ENCODE measurements at regions not wholly inside any gene's neighbourhood (a gene's known extent, or its start where the extent isn't known, plus 50 kb on each side); places are given as distances from the start of the nearest gene placed in this dataset.

GRCh38 chr4:178316211-178316610 is 874.0 kb upstream of the AGA start:
- no peak for TF ChIP-seq CTCF (IDR thresholded peaks at IDR 0.05)
- H3K27me3 Mint-ChIP-seq (ENCODE audit: unreplicated experiment), result no peaks in the 10 kb centered on the region
- H3K4me1 Mint-ChIP-seq (ENCODE audit: unreplicated experiment), result no peaks in the 10 kb centered on the region
- H3K4me3 Mint-ChIP-seq (ENCODE audit: unreplicated experiment), result no peak overlapping the region
- no peaks in the 10 kb centered on the region for H3K36me3 Mint-ChIP-seq (ENCODE audit: unreplicated experiment)
- no peak for DNase-seq (ENCODE audit: extremely low spot score, unreplicated experiment)
- no peak overlapping the region for H3K27ac Mint-ChIP-seq (ENCODE audit: unreplicated experiment)
- H3K9me3 Mint-ChIP-seq (ENCODE audit: unreplicated experiment), result peaks cover 5% of the 10 kb centered on the region

- Mint-ChIP-seq H3K27me3 (ENCODE audit: unreplicated experiment) (no peaks in the 10 kb centered on the region), H3K9me3 (ENCODE audit: unreplicated experiment) (peaks cover 5% of the 10 kb centered on the region), H3K36me3 (ENCODE audit: unreplicated experiment) (no peaks in the 10 kb centered on the region), H3K4me1 (ENCODE audit: unreplicated experiment) (no peaks in the 10 kb centered on the region), H3K4me3 (ENCODE audit: unreplicated experiment) (no peak overlapping the region), H3K27ac (ENCODE audit: unreplicated experiment) (no peak overlapping the region)
- DNase-seq (ENCODE audit: extremely low spot score, unreplicated experiment), result no peak
- no peak for TF ChIP-seq CTCF (IDR thresholded peaks at IDR 0.05)
These were observed 877.8 kb upstream of the AGA start for GRCh38 chr4:178320003-178320402.

GRCh38 chr4:178322524-178323183 is 880.4 kb upstream of the AGA start:
- Mint-ChIP-seq H3K36me3 (ENCODE audit: unreplicated experiment) (no peaks in the 10 kb centered on the region), H3K9me3 (ENCODE audit: unreplicated experiment) (peaks cover 5% of the 10 kb centered on the region), H3K4me3 (ENCODE audit: unreplicated experiment) (no peak overlapping the region), H3K27me3 (ENCODE audit: unreplicated experiment) (no peaks in the 10 kb centered on the region), H3K4me1 (ENCODE audit: unreplicated experiment) (no peaks in the 10 kb centered on the region), H3K27ac (ENCODE audit: unreplicated experiment) (no peak overlapping the region)
- DNase-seq (ENCODE audit: extremely low spot score, unreplicated experiment), result no peak
- no peak for TF ChIP-seq CTCF (IDR thresholded peaks at IDR 0.05)

- no peaks in the 10 kb centered on the region for H3K36me3 Mint-ChIP-seq (ENCODE audit: unreplicated experiment)
- H3K27ac Mint-ChIP-seq (ENCODE audit: unreplicated experiment), result no peak overlapping the region
- H3K9me3 Mint-ChIP-seq (ENCODE audit: unreplicated experiment), result no peaks in the 10 kb centered on the region
- TF ChIP-seq CTCF (IDR thresholded peaks at IDR 0.05), result no peak
- no peak for DNase-seq (ENCODE audit: extremely low spot score, unreplicated experiment)
- no peaks in the 10 kb centered on the region for H3K27me3 Mint-ChIP-seq (ENCODE audit: unreplicated experiment)
- no peaks in the 10 kb centered on the region for H3K4me1 Mint-ChIP-seq (ENCODE audit: unreplicated experiment)
- no peak overlapping the region for H3K4me3 Mint-ChIP-seq (ENCODE audit: unreplicated experiment)
These were observed 887.1 kb upstream of the AGA start for GRCh38 chr4:178329226-178329872.

- TF ChIP-seq CTCF (IDR thresholded peaks at IDR 0.05), result no peak
- no peaks in the 10 kb centered on the region for H3K27me3 Mint-ChIP-seq (ENCODE audit: unreplicated experiment)
- no peak overlapping the region for H3K4me3 Mint-ChIP-seq (ENCODE audit: unreplicated experiment)
- no peak overlapping the region for H3K27ac Mint-ChIP-seq (ENCODE audit: unreplicated experiment)
- no peaks in the 10 kb centered on the region for H3K36me3 Mint-ChIP-seq (ENCODE audit: unreplicated experiment)
- H3K9me3 Mint-ChIP-seq (ENCODE audit: unreplicated experiment), result no peaks in the 10 kb centered on the region
- DNase-seq (ENCODE audit: extremely low spot score, unreplicated experiment), result no peak
- no peaks in the 10 kb centered on the region for H3K4me1 Mint-ChIP-seq (ENCODE audit: unreplicated experiment)
These were observed 891.1 kb upstream of the AGA start for GRCh38 chr4:178333355-178333754.

Measured in osteocyte (in vitro differentiated cells).